ENCODE measurements at regions not wholly inside any gene's neighbourhood (a gene's known extent, or its start where the extent isn't known, plus 50 kb on each side); places are given as distances from the start of the nearest gene placed in this dataset.
"Not testable (repeated sequence)": the region's sequence is repeated elsewhere in the genome, so short reads cannot be mapped to it uniquely, and the experiment has no call there.

GRCh38 chr18:3346487-3346886, 84.6 kb downstream of the MYL12B start:
- in situ Hi-C loops (cut with HindIII; ENCODE audit: low sequenced_read_pairs) = no loop called here
- TF ChIP-seq CTCF (IDR thresholded peaks at IDR 0.05; ENCODE audit: low read depth, low read length) = no peak
- no peak overlapping the region for H3K4me3 ChIP-seq (ENCODE audit: low read depth, low read length)
- DNase-seq (ENCODE audit: low read depth, low spot score) = no peak

GRCh38 chr18:3347286-3347803, 85.4 kb downstream of the MYL12B start:
- in situ Hi-C loops (cut with HindIII; ENCODE audit: low sequenced_read_pairs) = no loop called here
- no peak for TF ChIP-seq CTCF (IDR thresholded peaks at IDR 0.05; ENCODE audit: low read depth, low read length)
- H3K4me3 ChIP-seq (ENCODE audit: low read depth, low read length) = no peak overlapping the region
- no peak for DNase-seq (ENCODE audit: low read depth, low spot score)

GRCh38 chr18:3348176-3348575, 86.2 kb downstream of the MYL12B start:
- TF ChIP-seq CTCF (IDR thresholded peaks at IDR 0.05; ENCODE audit: low read depth, low read length) = no peak
- no peak for DNase-seq (ENCODE audit: low read depth, low spot score)
- no peak overlapping the region for H3K4me3 ChIP-seq (ENCODE audit: low read depth, low read length)
- in situ Hi-C loops (cut with HindIII; ENCODE audit: low sequenced_read_pairs) = no loop called here

GRCh38 chr18:3349046-3349841, 87.3 kb downstream of the MYL12B start:
- in situ Hi-C loops (cut with HindIII; ENCODE audit: low sequenced_read_pairs); DNase-seq (ENCODE audit: low read depth, low spot score): not testable (repeated sequence)

GRCh38 chr18:3350021-3350420, 88.1 kb downstream of the MYL12B start:
- no peak for TF ChIP-seq CTCF (IDR thresholded peaks at IDR 0.05; ENCODE audit: low read depth, low read length)
- H3K4me3 ChIP-seq (ENCODE audit: low read depth, low read length) = no peak overlapping the region
- DNase-seq (ENCODE audit: low read depth, low spot score) = no peak
- in situ Hi-C loops (cut with HindIII; ENCODE audit: low sequenced_read_pairs) = no loop called here

More at GRCh38 chr18:3349046-3349841, 87.3 kb downstream of the MYL12B start:
- H3K4me3 ChIP-seq (ENCODE audit: low read depth, low read length) = not testable (repeated sequence)

GRCh38 chr18:3350566-3351527, 88.9 kb downstream of the MYL12B start:
- H3K4me3 ChIP-seq (ENCODE audit: low read depth, low read length) = no peak overlapping the region

More at GRCh38 chr18:3350566-3351527, 88.9 kb downstream of the MYL12B start:
- peak; percentile 27 for DNase-seq (ENCODE audit: low read depth, low spot score)
- TF ChIP-seq CTCF (IDR thresholded peaks at IDR 0.05; ENCODE audit: low read depth, low read length) = no peak
- in situ Hi-C loops (cut with HindIII; ENCODE audit: low sequenced_read_pairs) = no loop called here

Measured in astrocyte of the spinal cord (primary cell).